ENCODE measurements at regions not wholly inside any gene's neighbourhood (a gene's known extent, or its start where the extent isn't known, plus 50 kb on each side); places are given as distances from the start of the nearest gene placed in this dataset.

GRCh38 chr2:727071-727470 is 49.9 kb upstream of the TMEM18 start:
- no peak for TF ChIP-seq POLR2AphosphoS5 (IDR thresholded peaks at IDR 0.05; ENCODE audit: insufficient read depth in 1 of 2, low read depth in 1 of 2)
- TF ChIP-seq CTCF (IDR thresholded peaks at IDR 0.05) = no peak
- no peak for TF ChIP-seq POLR2A (IDR thresholded peaks at IDR 0.05)
